ENCODE measurements at regions not wholly inside any gene's neighbourhood (a gene's known extent, or its start where the extent isn't known, plus 50 kb on each side); places are given as distances from the start of the nearest gene placed in this dataset.

DNA sequence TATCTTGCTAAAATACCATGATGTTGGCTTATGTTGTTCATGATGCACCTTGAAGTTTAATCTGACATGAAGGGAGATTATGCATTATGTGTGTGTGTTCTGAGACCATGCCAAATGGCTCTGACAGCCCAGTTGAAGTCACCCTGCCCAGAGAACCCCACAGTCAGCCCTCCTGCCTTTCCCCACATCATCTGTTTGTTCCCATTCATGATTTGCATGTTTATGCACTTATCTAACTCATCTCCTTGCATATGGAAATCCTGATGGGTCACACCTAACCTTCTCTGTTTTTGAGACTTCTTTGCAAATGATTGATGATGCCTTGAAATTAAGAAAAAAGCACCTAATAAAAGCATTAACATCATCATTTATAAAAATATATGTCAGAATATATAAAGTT lies 752.2 kb downstream of the GALR1 start:
- Histone ChIP-seq H3K9me3 (no peaks in the 10 kb centered on the region), H3K36me3 (ENCODE audit: low read depth, missing control alignments) (no peaks in the 10 kb centered on the region), H3K4me3 (no peak overlapping the region), H3K27me3 (no peaks in the 10 kb centered on the region), H3K27ac (no peak overlapping the region), H3K4me1 (no peaks in the 10 kb centered on the region)
- TF ChIP-seq, protein P1, sequence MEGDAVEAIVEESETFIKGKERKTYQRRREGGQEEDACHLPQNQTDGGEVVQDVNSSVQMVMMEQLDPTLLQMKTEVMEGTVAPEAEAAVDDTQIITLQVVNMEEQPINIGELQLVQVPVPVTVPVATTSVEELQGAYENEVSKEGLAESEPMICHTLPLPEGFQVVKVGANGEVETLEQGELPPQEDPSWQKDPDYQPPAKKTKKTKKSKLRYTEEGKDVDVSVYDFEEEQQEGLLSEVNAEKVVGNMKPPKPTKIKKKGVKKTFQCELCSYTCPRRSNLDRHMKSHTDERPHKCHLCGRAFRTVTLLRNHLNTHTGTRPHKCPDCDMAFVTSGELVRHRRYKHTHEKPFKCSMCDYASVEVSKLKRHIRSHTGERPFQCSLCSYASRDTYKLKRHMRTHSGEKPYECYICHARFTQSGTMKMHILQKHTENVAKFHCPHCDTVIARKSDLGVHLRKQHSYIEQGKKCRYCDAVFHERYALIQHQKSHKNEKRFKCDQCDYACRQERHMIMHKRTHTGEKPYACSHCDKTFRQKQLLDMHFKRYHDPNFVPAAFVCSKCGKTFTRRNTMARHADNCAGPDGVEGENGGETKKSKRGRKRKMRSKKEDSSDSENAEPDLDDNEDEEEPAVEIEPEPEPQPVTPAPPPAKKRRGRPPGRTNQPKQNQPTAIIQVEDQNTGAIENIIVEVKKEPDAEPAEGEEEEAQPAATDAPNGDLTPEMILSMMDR (IDR thresholded peaks at IDR 0.05) = no peak
- TF ChIP-seq POLR2A (IDR thresholded peaks at IDR 0.05) = no peak
- DNase-seq = no peak
- intact Hi-C loops (cut with DNase I; ENCODE audit: low total_unique reads) = no loop called here

DNA sequence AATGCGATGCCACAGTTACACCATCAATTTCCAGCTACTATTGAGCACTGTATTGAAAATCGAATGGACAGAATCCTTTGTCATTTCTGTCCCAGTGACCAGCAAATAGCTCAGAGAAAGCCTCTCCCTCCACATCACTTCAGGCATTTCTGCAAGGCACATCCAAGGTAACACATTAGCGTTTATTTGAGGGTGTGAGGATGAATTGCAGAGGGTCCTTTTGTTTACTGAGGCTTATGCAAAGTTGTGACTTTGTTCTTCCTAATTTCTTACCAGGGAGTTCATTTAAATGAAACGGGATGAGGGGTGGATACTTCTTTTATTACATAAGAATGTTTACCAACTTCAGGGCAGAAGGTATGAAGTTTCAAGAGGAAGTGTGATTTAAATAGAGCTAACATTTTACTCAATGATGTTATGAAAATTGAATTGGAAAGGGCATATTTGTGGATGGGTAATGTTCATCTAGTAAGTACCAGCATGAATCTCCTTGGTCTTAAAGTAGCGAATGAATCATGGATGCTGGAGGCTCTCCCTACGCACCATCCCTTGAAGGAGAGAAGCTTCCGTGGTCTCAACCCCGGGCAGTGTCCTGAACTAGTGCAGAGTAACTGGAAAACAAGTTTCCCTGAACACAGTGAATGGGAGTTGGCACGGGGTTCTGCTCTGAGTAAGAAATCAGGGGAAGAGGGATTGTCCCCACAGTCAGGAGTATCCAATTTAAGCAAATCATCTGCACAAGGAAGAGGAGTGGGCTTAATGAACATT lies 756.5 kb downstream of the GALR1 start:
- DNase-seq = no peak
- intact Hi-C loops (cut with DNase I; ENCODE audit: low total_unique reads) = no loop called here
- 33 to 43% methylated on average over 9 of the region's 9 CpGs for WGBS, 2 donors
- no peak for TF ChIP-seq POLR2A (IDR thresholded peaks at IDR 0.05)
- TF ChIP-seq, protein P1 (IDR thresholded peaks at IDR 0.05) = no peak
- H3K4me1 ChIP-seq = no peaks in the 10 kb centered on the region
- no peak overlapping the region for H3K27ac ChIP-seq
- no peak overlapping the region for H3K4me3 ChIP-seq
- H3K36me3 ChIP-seq (ENCODE audit: low read depth, missing control alignments) = no peaks in the 10 kb centered on the region
- H3K9me3 ChIP-seq = no peaks in the 10 kb centered on the region
- H3K27me3 ChIP-seq = no peaks in the 10 kb centered on the region

GRCh38 chr18:78006774-78007260 lies 757.2 kb downstream of the GALR1 start:
- 39 to 41% methylated on average over 6 of the region's 6 CpGs for WGBS, 2 donors
- Histone ChIP-seq H3K27me3 (no peaks in the 10 kb centered on the region), H3K4me1 (no peaks in the 10 kb centered on the region), H3K4me3 (no peak overlapping the region), H3K9me3 (no peaks in the 10 kb centered on the region), H3K27ac (no peak overlapping the region), H3K36me3 (ENCODE audit: low read depth, missing control alignments) (no peaks in the 10 kb centered on the region)
- TF ChIP-seq POLR2A (IDR thresholded peaks at IDR 0.05) = no peak
- TF ChIP-seq, protein P1 (IDR thresholded peaks at IDR 0.05) = no peak
- DNase-seq = no peak
- intact Hi-C loops (cut with DNase I; ENCODE audit: low total_unique reads) = no loop called here

GRCh38 chr18:78010363-78010762 lies 760.7 kb downstream of the GALR1 start:
- Histone ChIP-seq H3K9me3 (no peaks in the 10 kb centered on the region), H3K36me3 (ENCODE audit: low read depth, missing control alignments) (no peaks in the 10 kb centered on the region), H3K27ac (no peak overlapping the region), H3K4me3 (no peak overlapping the region), H3K4me1 (no peaks in the 10 kb centered on the region), H3K27me3 (no peaks in the 10 kb centered on the region)
- TF ChIP-seq POLR2A (IDR thresholded peaks at IDR 0.05) = no peak
- TF ChIP-seq, protein P1 (IDR thresholded peaks at IDR 0.05) = no peak
- intact Hi-C loops (cut with DNase I; ENCODE audit: low total_unique reads) = no loop called here
- no peak for DNase-seq

DNA sequence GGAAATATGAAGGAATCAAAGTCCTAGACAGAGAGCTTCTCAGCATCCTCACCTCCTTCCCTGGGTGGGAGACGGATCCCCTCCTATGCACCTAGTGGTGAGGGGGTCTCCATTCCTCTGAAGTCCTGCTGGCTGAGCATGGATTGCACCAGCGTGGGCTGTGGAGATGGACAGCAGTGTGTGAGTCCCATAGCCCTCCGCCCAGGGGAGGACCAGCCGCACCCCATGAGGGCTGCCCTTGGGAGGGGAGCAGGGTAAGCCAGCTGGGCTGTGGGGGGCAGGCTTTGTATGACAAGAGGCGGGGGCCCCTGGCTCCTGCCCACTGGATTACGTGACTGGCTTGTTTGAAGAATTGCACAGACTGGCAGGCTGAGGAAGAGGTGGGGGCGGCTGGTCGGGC lies 768.2 kb downstream of the GALR1 start:
- H3K4me1 ChIP-seq = no peaks in the 10 kb centered on the region
- intact Hi-C loops (cut with DNase I; ENCODE audit: low total_unique reads) = no loop called here
- WGBS, 2 donors = 77 to 83% methylated on average over 4 to 8 of the region's 8 CpGs
- no peaks in the 10 kb centered on the region for H3K9me3 ChIP-seq
- no peaks in the 10 kb centered on the region for H3K36me3 ChIP-seq (ENCODE audit: low read depth, missing control alignments)
- no peak overlapping the region for H3K4me3 ChIP-seq
- no peaks in the 10 kb centered on the region for H3K27me3 ChIP-seq
- no peak overlapping the region for H3K27ac ChIP-seq
- no peak for DNase-seq
- TF ChIP-seq POLR2A (IDR thresholded peaks at IDR 0.05) = no peak
- TF ChIP-seq, protein P1 (IDR thresholded peaks at IDR 0.05) = no peak
